AML-193 (cell line): ENCODE measurements at regions not wholly inside any gene's neighbourhood (a gene's known extent, or its start where the extent isn't known, plus 50 kb on each side); places are given as distances from the start of the nearest gene placed in this dataset.
"Not testable (repeated sequence)": the region's sequence is repeated elsewhere in the genome, so short reads cannot be mapped to it uniquely, and the experiment has no call there.

Experiments
- DNase-seq, 2 experiments: peaks; one replicate each; lab custom pipeline; 2025; lab: John Stamatoyannopoulos, UW

DNA sequence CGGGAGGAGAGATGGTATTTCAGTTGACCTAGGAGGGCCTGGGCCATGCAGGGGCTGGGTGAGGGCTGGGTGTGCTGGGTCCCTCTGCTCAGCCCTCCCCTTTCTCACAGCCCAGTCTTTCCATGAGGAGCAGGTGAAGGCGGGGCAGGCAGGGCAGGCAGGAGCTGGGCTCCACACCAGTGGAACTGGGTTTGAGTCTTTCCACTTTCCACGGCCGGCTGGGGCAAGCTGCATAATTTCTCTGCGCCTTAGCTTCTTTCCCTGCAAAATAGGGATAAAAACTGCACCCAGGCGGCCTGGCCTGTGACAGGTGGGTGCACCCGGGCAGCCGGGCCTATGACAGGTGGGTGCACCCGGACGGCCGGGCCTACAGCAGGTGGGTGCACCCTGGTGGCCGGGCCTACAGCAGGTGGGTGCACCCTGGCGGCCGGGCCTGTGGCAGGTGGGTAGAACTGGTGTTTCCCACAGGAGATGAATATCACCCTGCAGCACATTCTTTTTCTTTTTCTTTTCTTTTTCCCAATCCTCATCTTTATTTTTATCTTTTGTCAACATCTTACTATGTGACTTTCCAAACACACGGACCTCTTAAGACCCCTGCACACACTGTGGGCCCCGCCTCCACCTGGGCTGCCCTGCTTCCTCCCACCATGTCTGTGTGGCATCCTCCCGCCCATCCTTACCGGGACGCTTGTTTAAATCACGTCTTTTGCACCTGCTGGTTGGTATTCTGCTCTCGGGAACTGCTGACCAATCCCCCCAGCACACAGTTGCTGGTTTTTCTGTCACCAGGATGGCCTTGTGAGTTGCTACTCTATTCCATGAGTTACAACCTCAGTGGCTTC lies 111.3 kb downstream of the NPIPB11 start:
- DNase-seq = not testable (repeated sequence)

DNA sequence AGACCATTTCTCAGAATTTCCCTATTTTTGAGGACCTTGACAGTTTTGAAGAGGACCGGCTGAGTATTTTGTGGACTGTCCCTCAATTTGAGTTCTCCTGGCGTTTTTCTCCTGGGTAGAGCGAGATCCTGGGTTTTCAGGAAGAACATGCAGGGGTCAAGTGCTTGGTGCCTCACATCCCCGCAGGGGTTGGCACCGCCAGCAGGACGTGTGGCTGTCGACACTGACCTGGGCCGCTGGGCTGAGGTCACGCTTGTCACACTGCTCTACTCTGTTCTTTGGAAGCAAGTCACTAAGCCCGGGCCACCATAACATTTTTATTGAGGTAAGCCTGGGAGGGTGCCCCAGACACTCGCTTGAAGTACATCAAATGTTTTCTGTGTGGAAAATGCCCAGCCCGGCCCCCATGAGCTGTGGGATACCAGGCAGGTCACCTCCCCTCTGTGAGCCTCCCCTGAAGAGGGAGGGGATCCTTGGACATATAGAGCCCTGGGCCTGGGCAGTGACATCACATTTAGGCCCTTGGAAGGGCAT lies 112.0 kb downstream of the NPIPB11 start:
- DNase-seq = not testable (repeated sequence)

DNA sequence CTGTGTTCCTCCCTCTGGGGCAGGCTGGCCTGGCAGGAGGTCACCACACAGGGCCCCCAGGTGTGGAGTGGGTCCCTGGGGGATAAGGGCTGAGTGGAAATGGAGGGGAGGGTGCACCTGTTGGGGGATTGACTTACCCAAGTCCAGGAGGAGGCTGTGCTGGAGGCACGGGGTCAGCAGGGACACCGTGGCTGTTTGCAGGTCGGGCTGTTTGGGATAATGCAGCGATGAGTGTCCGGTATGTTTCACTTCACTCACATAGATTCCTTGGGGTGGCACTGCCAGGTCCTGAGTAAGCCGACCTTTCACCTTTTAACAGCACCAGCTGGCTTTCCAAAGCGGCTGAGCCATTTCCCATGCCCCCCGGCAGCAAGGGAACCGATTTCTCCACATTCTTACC lies 113.0 kb downstream of the NPIPB11 start:
- not testable (repeated sequence) for DNase-seq

DNA sequence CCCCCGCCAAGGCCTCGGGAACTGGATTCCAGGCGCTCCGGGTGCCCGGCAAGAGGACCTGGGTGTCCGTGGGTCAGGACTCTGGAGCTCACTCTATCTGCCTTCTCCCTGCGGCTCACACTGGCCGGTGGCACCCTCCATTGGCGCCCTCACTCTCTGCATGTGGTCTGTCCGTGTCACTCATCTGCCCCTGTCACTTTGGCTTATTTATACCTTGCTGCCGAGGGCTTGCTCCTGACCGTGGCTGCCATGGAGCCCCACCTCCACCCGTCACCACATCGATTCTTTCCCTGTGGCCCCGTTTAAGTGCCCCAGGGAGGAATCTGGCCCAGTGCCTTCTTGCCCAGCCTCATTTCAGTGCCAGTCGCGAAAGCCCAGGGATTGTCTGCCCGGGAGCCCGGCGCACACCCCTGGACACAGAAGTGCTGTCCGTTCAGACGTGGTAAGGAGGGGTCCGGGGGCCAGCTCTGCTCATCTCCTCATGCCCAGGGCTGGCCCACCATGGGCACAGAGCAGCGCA lies 113.5 kb downstream of the NPIPB11 start:
- not testable (repeated sequence) for DNase-seq

DNA sequence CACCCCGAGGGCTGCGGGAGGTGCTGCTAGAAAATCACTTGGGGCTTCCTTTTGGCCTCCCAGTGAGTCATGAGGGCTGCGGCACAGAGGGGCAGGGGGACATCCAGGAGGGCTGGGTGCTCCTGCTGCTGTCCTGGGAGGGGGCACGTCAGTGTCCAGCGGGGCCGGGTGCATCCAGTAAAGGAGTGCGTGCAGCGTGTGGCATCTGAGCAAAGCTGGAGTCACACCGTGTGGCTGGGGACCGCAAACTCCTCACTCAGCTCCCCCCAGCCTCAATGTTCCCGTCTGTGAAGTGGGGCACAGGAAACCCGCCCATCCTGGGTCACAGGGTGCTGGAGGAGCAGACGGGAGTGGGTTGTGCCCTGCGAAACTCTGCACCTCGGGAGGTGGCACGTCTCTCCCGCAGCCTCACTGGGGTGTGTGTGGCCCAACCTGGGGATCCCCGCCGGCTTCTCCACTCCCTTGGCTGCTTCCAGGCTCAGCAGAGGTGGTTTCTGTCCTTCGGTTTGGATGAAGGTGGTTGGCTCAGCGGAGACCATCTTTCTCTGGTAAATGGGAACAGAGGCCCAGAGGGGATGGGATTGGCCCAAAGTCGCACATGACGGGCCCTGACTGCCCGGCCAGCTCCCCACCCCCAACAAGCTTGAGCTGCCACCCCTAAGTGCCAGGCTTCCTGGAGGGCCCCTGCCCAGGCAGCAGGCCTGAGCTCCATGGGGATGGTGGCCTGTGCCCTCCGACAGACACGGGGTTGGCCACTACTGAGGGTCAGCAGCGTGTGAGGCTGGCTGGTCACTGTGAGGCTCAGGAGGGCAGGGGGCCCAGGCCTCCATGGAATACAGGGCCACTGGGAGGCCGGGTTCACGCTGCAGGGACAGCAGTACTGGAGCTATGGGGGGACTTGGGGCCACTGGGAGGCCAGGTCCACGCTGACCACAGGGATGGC lies 114.9 kb downstream of the NPIPB11 start:
- DNase-seq = not testable (repeated sequence)

DNA sequence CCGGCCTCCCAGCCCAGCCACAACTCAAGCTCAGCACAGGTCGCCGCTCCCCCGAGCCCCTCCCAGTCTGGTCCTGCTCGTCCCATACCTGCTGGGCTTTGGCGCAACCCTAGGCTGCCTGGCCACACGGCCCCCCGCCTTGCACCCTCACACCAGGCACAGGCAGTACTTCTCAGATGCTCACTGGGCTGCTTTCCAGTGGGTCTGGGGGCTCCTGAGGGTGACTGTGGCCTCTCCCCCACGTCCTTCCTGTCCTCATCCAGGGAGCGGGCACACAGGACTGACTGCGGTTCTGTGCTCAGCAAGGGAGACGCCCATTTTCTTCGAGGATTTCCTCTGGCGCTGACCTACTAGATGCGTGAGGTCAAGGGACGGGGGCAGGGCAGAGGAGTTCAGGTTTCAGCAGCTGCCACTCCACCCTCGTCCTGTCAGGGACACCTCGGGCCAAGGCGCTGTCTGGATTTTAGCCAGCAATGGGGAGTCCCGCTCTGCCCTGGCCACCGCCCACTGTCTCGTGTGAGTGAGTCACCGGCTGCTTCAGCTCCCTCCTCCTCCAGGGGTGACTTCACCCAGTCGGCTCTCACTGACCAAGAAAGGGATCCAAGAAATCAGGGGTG lies 115.8 kb downstream of the NPIPB11 start:
- DNase-seq = peak; percentile 71 to 74

DNA sequence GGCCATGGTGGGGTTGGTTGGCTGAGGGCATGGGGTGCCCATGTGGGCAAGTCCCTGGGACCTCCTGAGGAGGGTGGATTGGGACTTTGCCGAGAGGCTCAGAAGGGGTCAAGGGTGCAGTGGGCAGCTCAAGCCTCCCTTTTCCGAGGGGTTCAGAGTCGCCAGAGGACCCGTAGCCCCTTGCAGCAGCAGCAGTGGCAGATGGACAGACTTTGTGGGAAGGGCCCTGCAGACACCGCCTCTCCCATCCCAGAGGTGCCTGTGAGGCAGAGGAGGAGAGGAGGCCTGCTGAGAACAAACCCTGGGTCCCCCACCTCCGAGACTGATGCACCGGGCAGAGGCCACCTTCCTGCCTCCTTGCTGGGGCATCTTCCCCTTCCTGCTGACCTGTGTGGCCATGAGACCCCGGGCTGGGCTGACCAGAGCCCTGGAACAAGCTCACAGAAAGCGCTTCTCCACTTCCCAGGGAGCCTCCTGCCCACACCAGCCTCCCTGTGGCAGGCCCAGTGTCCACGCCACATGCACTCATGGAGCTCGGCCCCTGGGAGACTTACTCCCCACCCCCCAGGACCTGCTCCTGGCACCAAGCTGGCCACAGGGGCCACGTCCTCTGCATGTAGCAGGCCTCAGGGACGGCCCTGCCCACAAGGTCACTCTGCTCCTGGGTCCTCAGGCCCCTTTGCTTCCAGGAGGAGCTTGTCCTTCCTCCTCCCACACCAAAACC lies 116.8 kb downstream of the NPIPB11 start:
- not testable (repeated sequence) for DNase-seq

DNA sequence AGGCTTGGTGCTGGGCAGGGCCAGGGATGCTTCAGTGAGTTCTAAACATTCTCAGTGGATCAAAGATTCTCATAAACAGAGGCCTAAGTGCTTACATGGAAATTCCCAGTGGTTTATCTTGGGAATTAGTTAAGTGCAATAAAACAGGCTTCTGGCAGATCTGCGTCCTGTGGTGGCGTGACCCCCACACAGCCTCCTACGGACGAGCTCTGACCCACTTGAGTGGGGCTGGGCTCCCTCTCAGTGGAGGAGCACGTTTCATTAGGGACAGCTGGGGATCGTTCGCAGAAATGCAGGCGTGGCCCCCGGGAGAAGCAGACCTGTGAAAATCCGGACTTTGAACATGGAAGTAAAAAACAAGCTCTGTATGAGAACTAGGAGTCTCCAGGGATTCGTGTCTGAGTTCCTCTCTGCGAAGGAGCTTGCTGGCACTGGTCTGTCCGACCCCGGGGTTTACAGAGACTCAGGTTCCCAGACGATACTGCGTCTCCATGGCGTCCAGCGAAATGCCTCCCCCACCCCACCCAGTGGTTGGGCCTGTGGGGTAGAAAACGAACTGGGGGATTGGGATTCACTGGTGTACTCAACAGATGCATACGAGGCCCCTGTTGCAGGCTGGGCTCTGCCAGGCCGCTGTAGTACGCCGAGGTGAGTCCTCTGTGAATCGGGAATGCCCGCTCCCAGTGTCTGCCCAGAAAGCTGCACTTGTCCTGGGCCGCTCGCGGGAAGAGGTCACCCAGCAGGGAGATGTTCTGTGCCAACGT lies 117.6 kb downstream of the NPIPB11 start:
- not testable (repeated sequence) for DNase-seq

DNA sequence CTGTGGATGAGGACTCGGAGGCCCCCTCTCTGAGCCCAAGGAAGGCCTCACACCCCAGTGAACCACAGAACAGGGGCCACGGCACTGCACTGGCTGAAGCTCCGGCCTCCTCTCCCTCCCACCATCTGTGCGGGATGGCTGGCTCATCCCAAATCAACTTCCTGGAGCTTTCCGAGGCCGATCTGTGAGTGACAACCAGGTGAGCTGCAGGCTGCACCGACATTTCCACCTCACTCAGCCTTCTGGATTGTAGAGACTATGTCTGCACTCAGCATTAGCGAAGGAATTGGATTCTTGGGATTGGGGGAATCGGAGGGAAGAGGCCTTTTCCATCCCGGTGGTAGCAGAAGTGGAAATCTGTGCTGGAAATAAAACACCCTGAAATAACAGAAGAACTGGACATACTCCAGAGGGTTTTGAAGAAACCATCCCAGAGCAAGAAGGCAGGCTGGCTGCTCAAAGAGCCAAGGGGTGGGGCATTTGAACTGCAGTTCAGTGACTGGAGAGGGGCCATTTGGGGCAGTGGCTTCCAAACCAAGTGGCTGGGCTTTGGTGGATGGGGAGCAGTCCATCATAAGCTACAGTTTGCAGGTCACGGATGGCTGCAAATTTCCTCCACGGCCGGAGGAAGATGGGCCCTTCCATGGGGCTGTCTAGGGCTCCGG lies 118.5 kb downstream of the NPIPB11 start:
- not testable (repeated sequence) for DNase-seq

DNA sequence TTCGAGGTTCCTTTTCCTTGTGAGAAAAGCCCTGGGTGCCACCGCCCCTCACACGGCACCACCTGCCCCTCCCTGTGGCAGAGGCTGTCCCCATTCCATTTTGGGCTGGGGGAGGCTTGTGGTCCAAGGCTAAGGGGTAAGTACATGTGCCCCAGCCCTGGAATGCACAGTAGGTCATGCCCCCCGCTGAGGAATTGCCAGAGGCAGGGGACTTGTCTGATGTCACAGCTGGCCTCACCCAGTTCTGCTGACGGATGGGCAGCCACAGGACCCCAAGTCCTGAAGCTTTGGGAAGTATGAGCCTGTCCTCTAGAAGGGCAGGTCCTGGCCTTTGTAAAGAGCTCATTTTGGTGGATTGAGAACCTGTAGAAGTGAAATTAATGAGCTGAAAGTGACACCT lies 119.3 kb downstream of the NPIPB11 start:
- DNase-seq = not testable (repeated sequence)

DNA sequence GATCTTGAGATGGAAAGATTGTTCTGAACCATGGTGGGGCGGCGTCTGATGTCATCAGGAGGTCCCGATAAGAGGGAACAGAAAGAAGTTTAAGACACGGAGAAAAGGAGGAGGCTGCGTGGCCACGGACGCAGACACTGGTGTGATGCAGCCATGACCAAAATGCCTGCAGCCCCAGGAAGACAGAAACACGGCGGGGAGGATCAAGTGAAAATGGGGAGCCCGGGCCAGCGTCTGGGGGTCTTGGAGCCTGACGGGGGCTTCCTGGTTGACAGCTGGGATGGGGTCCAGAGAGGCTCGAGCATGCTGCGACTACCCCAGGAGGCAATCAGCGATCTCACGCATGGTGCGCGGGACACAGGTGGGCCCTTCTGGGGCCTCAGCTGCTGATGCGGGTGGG lies 119.7 kb downstream of the NPIPB11 start:
- not testable (repeated sequence) for DNase-seq

DNA sequence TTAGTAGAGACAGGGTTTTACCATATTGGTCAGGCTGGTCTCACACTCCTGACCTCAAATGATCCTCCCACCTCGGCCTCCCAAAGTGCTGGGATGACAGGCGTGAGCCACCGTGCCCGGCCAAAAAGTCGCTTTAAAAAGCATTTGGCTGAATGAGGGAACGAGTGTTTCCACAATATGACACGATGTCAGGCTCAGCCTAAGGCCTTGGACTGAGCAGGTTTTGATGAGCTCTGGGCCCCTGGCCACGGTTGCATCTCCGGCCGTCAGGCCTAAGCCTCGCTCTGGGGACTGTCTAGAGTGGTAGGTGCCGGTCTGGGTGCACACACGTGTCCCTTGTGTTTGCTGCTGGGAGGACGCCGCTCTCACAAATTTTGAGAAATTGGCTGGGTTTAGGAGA lies 120.3 kb downstream of the NPIPB11 start:
- DNase-seq = not testable (repeated sequence)

DNA sequence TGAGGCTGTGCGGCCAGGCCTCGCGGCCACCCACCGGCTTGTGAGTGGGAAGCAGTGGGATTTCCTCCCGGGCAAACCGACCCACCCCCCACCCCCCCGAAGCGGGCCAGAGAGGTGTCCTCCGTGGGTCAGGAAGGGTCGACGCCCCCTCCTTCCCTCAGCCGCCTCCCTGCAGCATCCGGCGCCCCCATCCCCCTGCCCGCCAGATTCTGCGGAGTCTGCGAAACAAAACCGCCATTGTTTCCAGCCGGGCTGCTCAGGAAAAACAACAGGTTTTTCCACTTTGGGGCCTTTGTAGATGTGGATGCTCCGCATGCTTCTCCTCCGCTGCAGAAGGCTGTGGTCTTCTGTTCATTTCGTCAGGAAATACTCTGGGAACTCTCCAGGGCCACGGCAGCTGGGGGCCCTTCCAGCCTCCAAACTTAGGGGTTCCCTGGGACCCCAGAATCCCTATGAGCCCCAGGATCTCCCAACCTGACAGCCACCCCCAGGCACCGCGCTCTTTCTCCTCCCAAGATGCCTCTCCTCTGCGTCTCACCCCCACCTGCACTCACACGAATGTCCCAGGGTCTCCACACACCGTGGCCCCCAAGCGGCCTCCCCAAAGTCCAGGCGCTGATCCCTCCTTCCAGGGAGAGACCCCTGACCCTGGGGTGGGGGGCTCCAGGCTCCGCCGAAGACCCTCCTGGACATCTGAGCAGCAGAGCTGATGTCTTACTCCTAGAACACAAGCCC lies 121.2 kb downstream of the NPIPB11 start:
- not testable (repeated sequence) for DNase-seq

DNA sequence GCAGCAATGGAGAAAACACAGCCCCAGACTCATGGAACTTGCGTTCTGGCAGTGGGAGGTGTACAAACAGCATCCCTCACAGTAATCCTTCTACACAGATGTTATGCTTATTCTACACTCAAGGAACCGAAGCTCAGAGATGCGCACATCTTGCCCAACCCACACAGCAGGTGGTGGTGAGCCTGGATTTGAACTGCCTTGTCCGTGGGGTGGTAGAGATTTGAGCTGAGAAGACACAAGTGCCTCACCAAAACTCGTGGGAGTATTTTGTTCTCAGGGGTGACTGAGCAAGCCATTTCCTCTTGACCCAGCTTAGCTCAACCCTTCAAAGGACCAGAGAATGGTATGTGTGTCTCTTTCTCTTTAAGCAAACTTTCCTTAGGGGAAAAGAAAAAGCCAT lies 121.8 kb downstream of the NPIPB11 start:
- DNase-seq = not testable (repeated sequence)

DNA sequence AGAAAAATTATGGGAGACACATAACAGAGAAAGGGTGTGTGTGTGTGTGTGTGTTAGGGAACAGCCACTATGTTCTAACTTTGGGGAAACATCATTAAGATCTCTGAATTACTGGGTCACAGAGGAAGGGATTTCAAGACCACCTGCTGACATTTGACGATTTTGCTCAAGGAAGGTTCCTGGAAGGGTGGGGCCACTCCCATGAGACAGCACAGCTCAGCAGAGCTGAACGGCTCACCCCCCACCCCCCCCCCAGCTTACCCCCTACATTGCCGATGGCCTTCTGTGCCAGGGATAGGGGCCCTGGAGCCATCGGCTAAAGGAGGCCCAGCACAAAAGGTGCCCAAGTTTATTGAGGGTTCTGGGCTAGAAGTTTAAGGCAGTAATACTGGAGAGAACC lies 122.4 kb downstream of the NPIPB11 start:
- not testable (repeated sequence) for DNase-seq

DNA sequence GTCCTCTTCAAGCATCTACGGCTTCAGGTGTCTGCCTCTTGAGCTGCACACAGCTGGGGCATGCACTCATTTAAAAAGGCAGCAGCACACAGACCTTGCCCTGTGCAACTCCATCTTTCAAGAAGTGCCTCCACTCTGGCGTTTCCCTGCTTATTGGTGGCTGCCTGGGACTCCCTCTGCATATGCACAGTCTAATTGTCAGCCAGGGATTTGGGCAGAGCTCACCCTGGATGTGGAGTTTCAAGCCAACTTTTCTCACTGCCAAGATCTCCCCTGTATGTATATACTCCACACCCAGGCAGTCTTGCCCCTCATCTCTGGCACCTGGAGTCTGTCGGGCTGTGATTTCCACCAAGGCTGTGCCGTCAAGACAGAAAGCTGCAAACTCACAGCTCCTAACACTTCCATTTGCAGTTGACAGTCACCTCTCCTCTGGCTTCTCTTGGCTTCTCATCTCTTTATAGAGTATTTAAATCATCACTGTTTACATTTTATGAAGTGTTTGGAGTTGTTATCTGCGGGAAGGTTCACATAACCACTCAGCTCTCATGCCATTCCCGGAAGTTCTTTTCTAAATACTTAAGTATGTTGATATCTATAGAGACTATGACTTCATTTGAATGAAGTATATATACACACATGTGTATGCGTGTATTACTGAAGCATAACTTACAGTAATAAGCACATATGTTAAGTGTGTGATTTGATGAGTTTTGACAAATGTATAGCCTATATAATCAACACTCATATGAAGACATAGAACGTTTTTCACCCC lies 128.2 kb downstream of the NPIPB11 start:
- DNase-seq = not testable (repeated sequence)

DNA sequence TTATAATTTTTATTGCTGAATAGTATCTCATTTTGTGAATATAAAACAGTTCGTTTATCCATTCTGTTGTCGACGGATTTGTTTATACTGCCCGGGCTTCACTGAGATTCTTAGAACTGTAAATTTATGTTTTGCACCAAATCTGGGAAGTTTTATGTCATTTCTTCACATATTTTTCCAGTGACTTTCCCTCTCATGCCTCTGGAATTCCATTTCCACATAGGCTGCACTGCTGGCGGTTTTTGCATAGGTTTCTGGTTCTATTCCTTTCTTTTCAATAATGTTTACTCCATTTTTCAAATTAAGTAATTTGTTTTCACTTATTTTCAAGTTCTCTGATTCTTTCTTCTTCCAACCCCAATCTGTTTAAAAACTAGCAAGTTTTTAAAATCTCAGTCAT lies 130.1 kb downstream of the NPIPB11 start:
- DNase-seq = not testable (repeated sequence)
